OCI-LY7 (cell line): ENCODE measurements at regions not wholly inside any gene's neighbourhood (a gene's known extent, or its start where the extent isn't known, plus 50 kb on each side); places are given as distances from the start of the nearest gene placed in this dataset.

Experiments
- BruUV-seq: library from RNA; stranded (reverse); fragments of 400-500 nt; replicated peaks from 2 replicates; lab custom pipeline; 2021; lab: Mats Ljungman, UMichigan
- CTCF ChIA-PET: fragments of 300-600 bp; sonication (Branson Sonifier 250); formaldehyde crosslinking; loops from one replicate; lab custom pipeline; 2022; ENCODE audit warnings: antibody characterized with exemption; ENCODE audit not compliant: unreplicated experiment; lab: Charles Lee
- POLR2A ChIA-PET: fragments of 300-600 bp; sonication (Branson Sonifier 250); formaldehyde crosslinking; loops from one replicate; lab custom pipeline; 2022; ENCODE audit warnings: antibody characterized with exemption; lab: Charles Lee
- DNase-seq: peaks from one replicate; pipeline ENCODE4 v3.0.0-alpha.2; 2015; ENCODE audit warnings: low spot score
- H2AFZ ChIP-seq: fragments of 200-600 bp; sonication (generic), shearing (Covaris generic); 2 replicates; pipeline ENCODE4 v1.6.1; 2014; ENCODE audit warnings: mild to moderate bottlenecking, antibody characterized with exemption, low read length, moderate library complexity
- H3K27ac ChIP-seq: fragments of 200-600 bp; sonication (generic); 2 replicates; pipeline ENCODE4 v1.5.1; 2014; ENCODE audit warnings: mixed run types, low read depth, mild to moderate bottlenecking, moderate library complexity, low read length, inconsistent platforms; ENCODE audit not compliant: poor library complexity, severe bottlenecking
- H3K36me3 ChIP-seq: fragments of 200-600 bp; sonication (generic); 2 replicates; pipeline ENCODE4 v1.6.1; 2014; ENCODE audit warnings: mild to moderate bottlenecking, antibody characterized with exemption, low read length, moderate library complexity, mixed read lengths; ENCODE audit not compliant: insufficient read depth
- H3K4me1 ChIP-seq: fragments of 200-600 bp; sonication (generic); 2 replicates; pipeline ENCODE4 v1.5.1; 2014; ENCODE audit warnings: mild to moderate bottlenecking, low read length; ENCODE audit not compliant: insufficient read depth, poor library complexity, severe bottlenecking
- H3K4me2 ChIP-seq: fragments of 200-600 bp; sonication (generic); 2 replicates; pipeline ENCODE4 v1.6.1; 2014; ENCODE audit warnings: mild to moderate bottlenecking, low read length
- H3K4me3 ChIP-seq: fragments of 200-600 bp; sonication (generic); 2 replicates; pipeline ENCODE4 v1.5.1; 2014; ENCODE audit warnings: mild to moderate bottlenecking, low read depth, low read length; ENCODE audit not compliant: poor library complexity, severe bottlenecking
- H3K79me2 ChIP-seq: fragments of 200-600 bp; sonication (generic); 2 replicates; pipeline ENCODE4 v1.6.1; 2016; ENCODE audit warnings: low read depth, mild to moderate bottlenecking, low read length, moderate library complexity, mixed read lengths; ENCODE audit not compliant: insufficient read depth
- H3K9me2 ChIP-seq: fragments of 200-600 bp; sonication (generic); 2 replicates; pipeline ENCODE4 v1.6.1; 2016; ENCODE audit warnings: mild to moderate bottlenecking, low read length, mixed read lengths; ENCODE audit not compliant: insufficient read depth
- H3K9me3 ChIP-seq: fragments of 200-600 bp; sonication (generic); 2 replicates; pipeline ENCODE4 v1.6.1; 2014; ENCODE audit warnings: mild to moderate bottlenecking, mixed run types, low read length, mixed read lengths
- H4K20me1 ChIP-seq: fragments of 200-600 bp; sonication (generic); 2 replicates; pipeline ENCODE4 v1.6.1; 2014; ENCODE audit warnings: mild to moderate bottlenecking, antibody characterized with exemption, low read length, moderate library complexity, mixed read lengths; ENCODE audit not compliant: insufficient read depth
- CTCF ChIP-seq: fragments of 200-600 bp; sonication (generic); conservative IDR thresholded peaks from 2 replicates; pipeline ENCODE4 v1.5.1; 2014; ENCODE audit warnings: mild to moderate bottlenecking, antibody characterized with exemption, low read length, moderate library complexity, mixed read lengths
- EZH2phosphoT487 ChIP-seq: fragments of 200-600 bp; sonication (generic); IDR thresholded peaks from 2 replicates; pipeline ENCODE4 v1.6.1; 2018; ENCODE audit warnings: low read depth, borderline replicate concordance, mild to moderate bottlenecking, mixed run types, antibody characterized with exemption, low read length, moderate library complexity, mixed read lengths
- intact Hi-C: fragments of 100-400 bp; cut with micrococcal nuclease; formaldehyde crosslinking; loops from one replicate; pipeline ENCODE4 v1.10.0; 2022; ENCODE audit not compliant: unreplicated experiment

- POLR2A ChIA-PET: interaction anchor here (0.5 kb wide), 1 partner anchor 59 kb away, joined by 4 read pairs; no protein-coding TSS in a partner anchor
- Histone ChIP-seq H3K9me3 (no peaks in the 10 kb centered on the region), H3K4me2 (no peak overlapping the region), H3K27ac (no peak overlapping the region), H2AFZ (no peak overlapping the region), H3K4me3 (no peak overlapping the region), H3K79me2 (no peaks in the 10 kb centered on the region), H3K4me1 (no peaks in the 10 kb centered on the region), H4K20me1 (no peaks in the 10 kb centered on the region), H3K36me3 (no peaks in the 10 kb centered on the region), H3K9me2 (no peaks in the 10 kb centered on the region)
- CTCF ChIA-PET: no interaction called here
- DNase-seq: no peak
- intact Hi-C loops: no loop called here
- TF ChIP-seq EZH2phosphoT487: no peak
- no peak for TF ChIP-seq CTCF
- BruUV-seq: no TSS peak
Measured at GRCh38 chr3:132867956-132868355, 145.7 kb upstream of the NPHP3 start.

GRCh38 chr3:132867526-132867925, 145.3 kb upstream of the NPHP3 start:
- BruUV-seq: no TSS peak
- Histone ChIP-seq H3K79me2 (no peaks in the 10 kb centered on the region), H3K4me2 (no peak overlapping the region), H2AFZ (no peak overlapping the region), H3K36me3 (no peaks in the 10 kb centered on the region), H3K4me3 (no peak overlapping the region), H4K20me1 (no peaks in the 10 kb centered on the region), H3K27ac (no peak overlapping the region), H3K4me1 (no peaks in the 10 kb centered on the region), H3K9me3 (no peaks in the 10 kb centered on the region), H3K9me2 (no peaks in the 10 kb centered on the region)
- TF ChIP-seq EZH2phosphoT487 (no peak), CTCF (no peak)
- CTCF ChIA-PET: no interaction called here
- intact Hi-C loops: no loop called here
- DNase-seq: no peak
- POLR2A ChIA-PET: interaction anchor here (0.5 kb wide), 1 partner anchor 60 kb away, joined by 4 read pairs; no protein-coding TSS in a partner anchor

GRCh38 chr3:132857317-132857716, 135.1 kb upstream of the NPHP3 start:
- no peaks in the 10 kb centered on the region for H3K36me3 ChIP-seq
- TF ChIP-seq EZH2phosphoT487: no peak
- no peak for TF ChIP-seq CTCF
- POLR2A ChIA-PET: no interaction called here
- H3K9me3 ChIP-seq: no peaks in the 10 kb centered on the region
- H3K4me3 ChIP-seq: no peak overlapping the region
- H3K4me2 ChIP-seq: no peak overlapping the region
- no peak overlapping the region for H2AFZ ChIP-seq
- intact Hi-C loops: no loop called here
- BruUV-seq: no TSS peak
- DNase-seq: no peak
- H3K27ac ChIP-seq: no peak overlapping the region
- H4K20me1 ChIP-seq: no peaks in the 10 kb centered on the region
- H3K4me1 ChIP-seq: no peaks in the 10 kb centered on the region
- CTCF ChIA-PET: no interaction called here
- no peaks in the 10 kb centered on the region for H3K9me2 ChIP-seq
- no peaks in the 10 kb centered on the region for H3K79me2 ChIP-seq
